ENCODE measurements at regions not wholly inside any gene's neighbourhood (a gene's known extent, or its start where the extent isn't known, plus 50 kb on each side); places are given as distances from the start of the nearest gene placed in this dataset.

- no peak for DNase-seq
- WGBS, 2 donors, result 8 to 12% methylated on average over 18 to 19 of the region's 45 CpGs
- H3K36me3 ChIP-seq, result no peaks in the 10 kb centered on the region
- intact Hi-C loops (cut with DNase I), result loop anchor here (5.0 to 10.0 kb wide), 2 partner anchors 183 to 595 kb away; no protein-coding TSS in a partner anchor
- no peak for TF ChIP-seq POLR2A (IDR thresholded peaks at IDR 0.05)
- TF ChIP-seq CTCF (IDR thresholded peaks at IDR 0.05), result no peak
- no peak overlapping the region for H3K27ac ChIP-seq
- peak overlapping the region in 2 of 4 donors; percentile 42 to 62 for H3K4me3 ChIP-seq
- peaks cover 16 to 98% (median 28%) of the 10 kb centered on the region in 4 donors for H3K27me3 ChIP-seq
- peaks cover 16 to 32% (median 19%) of the 10 kb centered on the region in 3 donors for H3K4me1 ChIP-seq
- no peaks in the 10 kb centered on the region for H3K9me3 ChIP-seq
Observed at GRCh38 chr4:41880022-41880837, 55.0 kb upstream of the TMEM33 start.

GRCh38 chr4:41879552-41879951 lies 55.7 kb upstream of the TMEM33 start:
- 17 to 18% methylated on average over 12 of the region's 12 CpGs for WGBS, 2 donors
- Histone ChIP-seq H3K27me3 (peaks cover 18 to 98% (median 28%) of the 10 kb centered on the region in 4 donors), H3K4me1 (peaks cover 16 to 32% (median 19%) of the 10 kb centered on the region in 3 donors), H3K9me3 (no peaks in the 10 kb centered on the region), H3K36me3 (no peaks in the 10 kb centered on the region), H3K27ac (no peak overlapping the region), H3K4me3 (no peak overlapping the region)
- TF ChIP-seq POLR2A (IDR thresholded peaks at IDR 0.05), result no peak
- no peak for TF ChIP-seq CTCF (IDR thresholded peaks at IDR 0.05)
- intact Hi-C loops (cut with DNase I), result no loop called here
- DNase-seq, result no peak

- peaks cover 16 to 32% (median 19%) of the 10 kb centered on the region in 3 donors for H3K4me1 ChIP-seq
- H3K27ac ChIP-seq, result no peak overlapping the region
- no peaks in the 10 kb centered on the region for H3K36me3 ChIP-seq
- 23 to 24% methylated on average over 15 to 19 of the region's 25 CpGs for WGBS, 2 donors
- H3K9me3 ChIP-seq, result no peaks in the 10 kb centered on the region
- H3K4me3 ChIP-seq, result no peak overlapping the region
- intact Hi-C loops (cut with DNase I), result no loop called here
- H3K27me3 ChIP-seq, result peaks cover 23 to 98% (median 28%) of the 10 kb centered on the region in 4 donors
- TF ChIP-seq CTCF (IDR thresholded peaks at IDR 0.05) (no peak), POLR2A (IDR thresholded peaks at IDR 0.05) (no peak)
- DNase-seq, result no peak
Observed at GRCh38 chr4:41878991-41879491, 56.2 kb upstream of the TMEM33 start.

DNA sequence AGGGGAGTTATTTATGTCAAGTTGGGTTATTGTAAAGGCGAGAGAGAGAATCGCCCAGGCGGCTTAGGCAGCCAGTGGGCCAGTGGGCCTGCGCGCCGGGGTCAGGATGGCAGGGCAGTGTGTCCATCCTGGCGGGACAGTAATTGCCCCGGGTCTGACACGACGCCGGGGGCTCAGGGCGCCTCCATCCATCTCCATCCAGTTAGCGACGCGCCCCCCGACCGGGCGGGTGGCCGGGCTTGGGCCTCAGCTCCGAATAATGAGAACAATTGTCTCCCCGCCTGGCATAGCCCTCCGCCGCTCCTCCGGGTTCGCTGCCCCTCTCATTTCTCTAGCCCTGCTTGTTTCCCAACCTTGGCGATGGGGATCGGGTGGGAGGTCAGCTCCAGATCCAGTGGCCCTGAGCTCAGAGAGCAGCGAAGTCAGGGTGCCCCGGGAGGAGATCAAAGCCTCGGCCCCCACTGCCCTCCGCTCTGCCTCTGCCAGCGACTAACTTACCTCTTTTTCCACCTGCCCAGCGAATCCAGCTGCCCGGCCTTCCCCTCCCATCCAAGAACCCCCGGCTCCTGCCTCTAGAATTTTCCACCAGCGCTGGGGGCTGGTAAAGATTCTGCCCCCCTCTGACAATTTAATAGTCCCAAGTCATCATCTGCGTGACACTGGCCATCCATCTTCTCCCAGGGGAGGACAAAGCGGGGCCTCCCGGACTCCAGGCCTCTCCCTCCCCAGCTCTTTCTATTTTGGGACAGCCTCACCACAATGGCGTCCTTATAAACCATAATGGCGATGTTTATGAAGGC lies 56.9 kb upstream of the TMEM33 start:
- intact Hi-C loops (cut with DNase I), result no loop called here
- H3K4me3 ChIP-seq, result no peak overlapping the region
- H3K36me3 ChIP-seq, result no peaks in the 10 kb centered on the region
- peaks cover 25 to 100% (median 30%) of the 10 kb centered on the region in 4 donors for H3K27me3 ChIP-seq
- DNase-seq, result no peak
- peaks cover 16 to 35% (median 19%) of the 10 kb centered on the region in 3 donors for H3K4me1 ChIP-seq
- WGBS, 2 donors, result 33 to 36% methylated on average over 30 to 31 of the region's 41 CpGs
- H3K27ac ChIP-seq, result no peak overlapping the region
- H3K9me3 ChIP-seq, result no peaks in the 10 kb centered on the region
- TF ChIP-seq POLR2A (IDR thresholded peaks at IDR 0.05) (no peak), CTCF (IDR thresholded peaks at IDR 0.05) (no peak)

Measured in esophagus squamous epithelium (tissue), 5 donors.